Gastroesophageal sphincter (tissue), 4 donors: ENCODE measurements at regions not wholly inside any gene's neighbourhood (a gene's known extent, or its start where the extent isn't known, plus 50 kb on each side); places are given as distances from the start of the nearest gene placed in this dataset.
"Not testable (repeated sequence)": the region's sequence is repeated elsewhere in the genome, so short reads cannot be mapped to it uniquely, and the experiment has no call there.

Experiments used
- ATAC-seq: fragments of 150-250 bp; one replicate; pipeline ENCODE4 v1.9.1; 2016; ENCODE audit warnings: mild to moderate bottlenecking, moderate library complexity
- H3K27ac ChIP-seq, 4 donors: fragments of 200-600 bp; sonication (generic) in 3 of 4; 1 replicate in 3 of 4; 2 replicates in 1 of 4; pipeline ENCODE4 v1.5.1; 2016 to 2019
- H3K27me3 ChIP-seq: fragments of 200-600 bp; sonication (generic); one replicate; pipeline ENCODE4 v1.5.1; 2019
- H3K36me3 ChIP-seq, 2 donors: fragments of 200-600 bp; sonication (generic); one replicate each; pipeline ENCODE4 v1.5.1; 2019; ENCODE audit warnings: control low read depth in 1 of 2
- H3K4me1 ChIP-seq, 3 donors: fragments of 200-600 bp; sonication (generic); 1 replicate in 2 of 3; 2 replicates in 1 of 3; pipeline ENCODE4 v1.5.1; 2016 to 2019; ENCODE audit warnings: control low read depth in 2 of 3
- H3K4me3 ChIP-seq, 2 donors: fragments of 200-600 bp; sonication (generic); one replicate each; pipeline ENCODE4 v1.5.1; 2019; ENCODE audit warnings: mild to moderate bottlenecking in 1 of 2, moderate library complexity in 1 of 2
- H3K9me3 ChIP-seq, 3 donors: fragments of 200-600 bp; sonication (generic); one replicate each; pipeline ENCODE4 v1.5.1; 2017 to 2019; ENCODE audit warnings: control low read depth in 2 of 3
- EP300 ChIP-seq: sonication (generic); formaldehyde crosslinking; IDR thresholded peaks from one replicate; pipeline ENCODE4 v1.6.1; 2017; ENCODE audit warnings: antibody characterized with exemption, mild to moderate bottlenecking
- POLR2A ChIP-seq, 2 donors: fragments of 450-650 bp; IDR thresholded peaks; one replicate each; pipeline ENCODE4 v1.6.1; 2017; ENCODE audit warnings: antibody characterized with exemption in 2 of 2, mild to moderate bottlenecking in 2 of 2, moderate library complexity in 1 of 2
- POLR2AphosphoS5 ChIP-seq: sonication (generic); formaldehyde crosslinking; IDR thresholded peaks from one replicate; pipeline ENCODE4 v1.6.1; 2017; ENCODE audit warnings: antibody characterized with exemption
- WGBS, 2 donors: methylation state at CpG; one replicate each; pipeline ENCODE4 v1.1.5; 2018; ENCODE audit warnings: low coverage in 1 of 2; 5-methylcytosine and 5-hydroxymethylcytosine counted together
- TF ChIP-seq, protein P1 (sequence below), 4 experiments: fragments of 200-600 bp in 2 of 4; fragments of 450-650 bp in 2 of 4; sonication (generic) in 1 of 4; IDR thresholded peaks; one replicate each; pipeline ENCODE4 v1.5.1; 2017 to 2019; ENCODE audit warnings: antibody characterized with exemption in 4 of 4, mild to moderate bottlenecking in 2 of 4, moderate library complexity in 2 of 4

- Histone ChIP-seq H3K27me3 (no peaks in the 10 kb centered on the region), H3K4me1 (no peaks in the 10 kb centered on the region), H3K27ac (no peak overlapping the region), H3K36me3 (no peaks in the 10 kb centered on the region), H3K4me3 (no peak overlapping the region), H3K9me3 (no peaks in the 10 kb centered on the region)
- 56 to 62% methylated on average over 7 to 8 of the region's 11 CpGs for WGBS, 2 donors
- TF ChIP-seq POLR2AphosphoS5 (no peak), POLR2A (IDR thresholded peaks at IDR 0.05) (no peak), EP300 (no peak)
- TF ChIP-seq, protein P1, sequence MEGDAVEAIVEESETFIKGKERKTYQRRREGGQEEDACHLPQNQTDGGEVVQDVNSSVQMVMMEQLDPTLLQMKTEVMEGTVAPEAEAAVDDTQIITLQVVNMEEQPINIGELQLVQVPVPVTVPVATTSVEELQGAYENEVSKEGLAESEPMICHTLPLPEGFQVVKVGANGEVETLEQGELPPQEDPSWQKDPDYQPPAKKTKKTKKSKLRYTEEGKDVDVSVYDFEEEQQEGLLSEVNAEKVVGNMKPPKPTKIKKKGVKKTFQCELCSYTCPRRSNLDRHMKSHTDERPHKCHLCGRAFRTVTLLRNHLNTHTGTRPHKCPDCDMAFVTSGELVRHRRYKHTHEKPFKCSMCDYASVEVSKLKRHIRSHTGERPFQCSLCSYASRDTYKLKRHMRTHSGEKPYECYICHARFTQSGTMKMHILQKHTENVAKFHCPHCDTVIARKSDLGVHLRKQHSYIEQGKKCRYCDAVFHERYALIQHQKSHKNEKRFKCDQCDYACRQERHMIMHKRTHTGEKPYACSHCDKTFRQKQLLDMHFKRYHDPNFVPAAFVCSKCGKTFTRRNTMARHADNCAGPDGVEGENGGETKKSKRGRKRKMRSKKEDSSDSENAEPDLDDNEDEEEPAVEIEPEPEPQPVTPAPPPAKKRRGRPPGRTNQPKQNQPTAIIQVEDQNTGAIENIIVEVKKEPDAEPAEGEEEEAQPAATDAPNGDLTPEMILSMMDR (IDR thresholded peaks at IDR 0.05): no peak
- ATAC-seq: no peak
Measured at GRCh38 chr10:30134171-30134945, 75.0 kb upstream of the JCAD start.

DNA sequence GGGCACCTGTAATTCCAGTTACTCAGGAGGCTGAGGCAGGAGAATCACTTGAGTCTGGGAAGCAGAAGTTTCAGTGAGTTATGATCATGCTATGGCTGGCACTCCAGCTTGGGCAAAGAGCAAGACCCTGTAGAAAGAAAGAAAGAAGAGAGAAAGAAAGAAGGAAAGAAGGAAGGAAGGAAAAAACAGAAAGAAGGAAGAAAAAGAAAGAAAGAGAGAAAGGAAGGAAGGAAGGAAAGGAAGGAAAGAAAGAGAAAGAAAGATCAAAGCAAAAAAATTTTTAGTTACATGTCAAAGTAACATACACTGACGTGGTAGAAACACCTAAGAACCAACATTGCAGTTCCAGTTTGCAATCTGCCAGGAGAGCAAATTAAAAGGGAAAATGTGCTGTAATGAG, 73.8 kb upstream of the JCAD start:
- Histone ChIP-seq H3K9me3 (no peaks in the 10 kb centered on the region), H3K36me3 (no peaks in the 10 kb centered on the region), H3K4me3 (no peak overlapping the region), H3K27me3 (no peaks in the 10 kb centered on the region), H3K4me1 (no peaks in the 10 kb centered on the region), H3K27ac (no peak overlapping the region)
- ATAC-seq: no peak
- no peak for TF ChIP-seq EP300
- TF ChIP-seq POLR2AphosphoS5: no peak
- TF ChIP-seq POLR2A (IDR thresholded peaks at IDR 0.05): no peak
- TF ChIP-seq, protein P1 (IDR thresholded peaks at IDR 0.05): no peak
- 86 to 100% methylated on average over 1 of the region's 1 CpG for WGBS, 2 donors

- WGBS, 2 donors: 90 to 100% methylated on average over 2 to 7 of the region's 13 CpGs
- not testable (repeated sequence) for H3K4me3 ChIP-seq, H3K27ac ChIP-seq, H3K9me3 ChIP-seq, H3K4me1 ChIP-seq, H3K36me3 ChIP-seq, ATAC-seq, H3K27me3 ChIP-seq
Measured at GRCh38 chr10:30131369-30131768, 72.0 kb upstream of the JCAD start.

DNA sequence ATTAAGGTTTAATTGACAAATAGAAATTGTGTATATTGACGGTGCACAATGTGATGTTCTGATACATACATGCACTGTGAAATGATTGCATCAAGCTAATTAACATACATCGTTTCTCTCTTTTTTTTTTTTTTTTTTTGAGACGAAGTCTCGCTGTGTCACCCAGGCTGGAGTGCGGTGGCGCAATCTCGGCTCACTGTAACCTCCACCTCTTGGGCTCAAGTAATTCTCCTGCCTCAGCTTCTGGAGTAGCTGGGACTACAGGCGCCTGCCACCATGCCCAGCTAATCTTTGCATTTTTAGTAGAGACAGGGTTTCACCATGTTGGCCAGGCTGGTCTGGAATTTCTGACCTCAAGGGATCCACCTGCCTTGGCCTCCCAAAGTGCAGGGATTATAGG, 69.9 kb upstream of the JCAD start:
- not testable (repeated sequence) for H3K4me3 ChIP-seq, H3K27ac ChIP-seq, H3K4me1 ChIP-seq, H3K27me3 ChIP-seq, H3K9me3 ChIP-seq, H3K36me3 ChIP-seq, ATAC-seq
- 94% methylated on average over 6 to 7 of the region's 8 CpGs for WGBS, 2 donors

DNA sequence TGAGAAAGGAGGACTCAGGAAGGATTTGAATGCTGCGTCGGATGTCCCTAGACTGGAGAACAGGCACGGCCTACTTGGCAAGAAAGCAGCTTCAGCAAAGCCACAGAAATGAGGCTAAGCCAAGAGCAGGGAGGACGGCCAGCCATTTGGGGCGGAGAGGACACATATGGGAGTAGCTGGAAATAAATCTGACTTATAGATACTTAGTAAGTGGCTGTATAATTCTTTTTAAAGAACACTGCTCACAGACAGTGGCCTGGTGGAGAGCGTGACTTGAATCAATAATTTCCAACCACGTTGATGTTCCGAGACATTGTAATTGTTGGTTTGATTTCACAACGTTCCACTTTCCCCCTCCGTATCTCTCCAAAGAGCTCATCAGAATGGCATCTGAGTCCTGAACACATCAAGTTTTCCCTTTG, 67.7 kb upstream of the JCAD start:
- H3K27ac ChIP-seq: no peak overlapping the region
- no peaks in the 10 kb centered on the region for H3K4me1 ChIP-seq
- no peak overlapping the region for H3K4me3 ChIP-seq
- no peak for ATAC-seq
- no peaks in the 10 kb centered on the region for H3K36me3 ChIP-seq
- TF ChIP-seq POLR2A (IDR thresholded peaks at IDR 0.05) (no peak), EP300 (no peak), POLR2AphosphoS5 (no peak)
- TF ChIP-seq, protein P1 (IDR thresholded peaks at IDR 0.05): no peak
- WGBS, 2 donors: 66 to 93% methylated on average over 10 of the region's 10 CpGs
- no peaks in the 10 kb centered on the region for H3K27me3 ChIP-seq
- H3K9me3 ChIP-seq: no peaks in the 10 kb centered on the region

GRCh38 chr10:30125496-30125895, 66.1 kb upstream of the JCAD start:
- H3K36me3 ChIP-seq: no peaks in the 10 kb centered on the region
- TF ChIP-seq EP300 (no peak), POLR2AphosphoS5 (no peak), POLR2A (IDR thresholded peaks at IDR 0.05) (no peak)
- TF ChIP-seq, protein P1 (IDR thresholded peaks at IDR 0.05): no peak
- H3K4me3 ChIP-seq: no peak overlapping the region
- ATAC-seq: no peak
- H3K9me3 ChIP-seq: no peaks in the 10 kb centered on the region
- no peaks in the 10 kb centered on the region for H3K4me1 ChIP-seq
- no peaks in the 10 kb centered on the region for H3K27me3 ChIP-seq
- 58 to 80% methylated on average over 1 to 2 of the region's 2 CpGs for WGBS, 2 donors
- H3K27ac ChIP-seq: no peak overlapping the region
